Colon (tissue), 2 donors: ENCODE measurements at regions not wholly inside any gene's neighbourhood (a gene's known extent, or its start where the extent isn't known, plus 50 kb on each side); places are given as distances from the start of the nearest gene placed in this dataset.
"Not testable (repeated sequence)": the region's sequence is repeated elsewhere in the genome, so short reads cannot be mapped to it uniquely, and the experiment has no call there.

Source experiments
- FAIRE-seq: peaks from 2 replicates; lab custom pipeline; 2012; peaks lifted over from hg19 to GRCh38; lab: Jason Lieb, UNC
- donor health status: control.
- donor health status: control.

GRCh38 chr15:45948181-45948621 is 313.4 kb downstream of the SQOR start:
- FAIRE-seq: no peak

GRCh38 chr15:45958924-45959323 is 324.1 kb downstream of the SQOR start:
- FAIRE-seq: no peak

- no peak for FAIRE-seq
These were observed 327.9 kb downstream of the SQOR start for GRCh38 chr15:45962733-45963132.

- FAIRE-seq: no peak
These were observed 335.7 kb downstream of the SQOR start for GRCh38 chr15:45970542-45970941.

GRCh38 chr15:45980366-45980765 is 345.5 kb downstream of the SQOR start:
- FAIRE-seq: no peak

- FAIRE-seq: no peak
These were observed 346.8 kb downstream of the SQOR start for GRCh38 chr15:45981625-45982024.

GRCh38 chr15:45991863-45992262 is 357.0 kb downstream of the SQOR start:
- FAIRE-seq: no peak

- no peak for FAIRE-seq
These were observed 358.2 kb downstream of the SQOR start for GRCh38 chr15:45993072-45993471.

GRCh38 chr15:45993508-45993907 is 358.7 kb downstream of the SQOR start:
- FAIRE-seq: no peak

GRCh38 chr15:45995800-45996199 is 361.0 kb downstream of the SQOR start:
- no peak for FAIRE-seq

GRCh38 chr15:46014532-46014931 is 379.7 kb downstream of the SQOR start:
- FAIRE-seq: no peak

- no peak for FAIRE-seq
These were observed 399.9 kb downstream of the SQOR start for GRCh38 chr15:46034755-46035154.

- no peak for FAIRE-seq
These were observed 404.9 kb downstream of the SQOR start for GRCh38 chr15:46039703-46040102.

GRCh38 chr15:46041905-46042304 is 407.1 kb downstream of the SQOR start:
- no peak for FAIRE-seq

- FAIRE-seq: no peak
These were observed 425.2 kb downstream of the SQOR start for GRCh38 chr15:46059921-46060594.

- no peak for FAIRE-seq
These were observed 426.2 kb downstream of the SQOR start for GRCh38 chr15:46061002-46061401.

- no peak for FAIRE-seq
These were observed 442.4 kb downstream of the SQOR start for GRCh38 chr15:46077220-46077619.

- FAIRE-seq: no peak
These were observed 444.2 kb downstream of the SQOR start for GRCh38 chr15:46079046-46079445.

- no peak for FAIRE-seq
These were observed 445.2 kb downstream of the SQOR start for GRCh38 chr15:46080016-46080415.

GRCh38 chr15:46088486-46089445 is 453.9 kb downstream of the SQOR start:
- no peak for FAIRE-seq

GRCh38 chr15:46089467-46089935 is 454.7 kb downstream of the SQOR start:
- FAIRE-seq: no peak

GRCh38 chr15:46091860-46092450 is 457.1 kb downstream of the SQOR start:
- FAIRE-seq: no peak

- not testable (repeated sequence) for FAIRE-seq
These were observed 463.2 kb downstream of the SQOR start for GRCh38 chr15:46098006-46098405.
